ENCODE measurements at regions not wholly inside any gene's neighbourhood (a gene's known extent, or its start where the extent isn't known, plus 50 kb on each side); places are given as distances from the start of the nearest gene placed in this dataset.

DNA sequence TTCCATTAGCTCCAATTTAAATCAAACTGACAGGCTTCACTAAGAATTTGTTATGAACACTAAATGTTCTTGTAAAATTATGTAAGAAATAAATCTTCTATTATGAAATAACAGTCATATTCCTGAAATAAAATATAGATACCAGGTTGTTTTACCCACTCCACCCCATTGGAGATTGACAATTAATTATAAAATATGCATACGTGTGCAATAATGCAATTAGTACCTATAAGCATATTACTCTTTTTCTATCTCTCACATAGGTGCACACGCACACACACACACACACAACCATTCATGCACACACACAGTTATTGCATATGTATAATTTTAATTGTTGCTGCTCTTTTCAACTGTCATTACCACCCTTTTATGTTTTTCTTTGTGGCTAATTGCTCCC is 395.7 kb downstream of the SLITRK5 start:
- TF ChIP-seq POLR2AphosphoS5 (IDR thresholded peaks at IDR 0.05), result no peak
- TF ChIP-seq, protein P1, sequence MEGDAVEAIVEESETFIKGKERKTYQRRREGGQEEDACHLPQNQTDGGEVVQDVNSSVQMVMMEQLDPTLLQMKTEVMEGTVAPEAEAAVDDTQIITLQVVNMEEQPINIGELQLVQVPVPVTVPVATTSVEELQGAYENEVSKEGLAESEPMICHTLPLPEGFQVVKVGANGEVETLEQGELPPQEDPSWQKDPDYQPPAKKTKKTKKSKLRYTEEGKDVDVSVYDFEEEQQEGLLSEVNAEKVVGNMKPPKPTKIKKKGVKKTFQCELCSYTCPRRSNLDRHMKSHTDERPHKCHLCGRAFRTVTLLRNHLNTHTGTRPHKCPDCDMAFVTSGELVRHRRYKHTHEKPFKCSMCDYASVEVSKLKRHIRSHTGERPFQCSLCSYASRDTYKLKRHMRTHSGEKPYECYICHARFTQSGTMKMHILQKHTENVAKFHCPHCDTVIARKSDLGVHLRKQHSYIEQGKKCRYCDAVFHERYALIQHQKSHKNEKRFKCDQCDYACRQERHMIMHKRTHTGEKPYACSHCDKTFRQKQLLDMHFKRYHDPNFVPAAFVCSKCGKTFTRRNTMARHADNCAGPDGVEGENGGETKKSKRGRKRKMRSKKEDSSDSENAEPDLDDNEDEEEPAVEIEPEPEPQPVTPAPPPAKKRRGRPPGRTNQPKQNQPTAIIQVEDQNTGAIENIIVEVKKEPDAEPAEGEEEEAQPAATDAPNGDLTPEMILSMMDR (IDR thresholded peaks at IDR 0.05), result no peak
- no peak for TF ChIP-seq POLR2A (IDR thresholded peaks at IDR 0.05)
- no peak overlapping the region for H3K27ac ChIP-seq
- intact Hi-C loops (cut with DNase I), result no loop called here
- H3K9me3 ChIP-seq, result no peaks in the 10 kb centered on the region
- DNase-seq (ENCODE audit: low spot score), result no peak
- no peaks in the 10 kb centered on the region for H3K27me3 ChIP-seq (replicated peaks; ENCODE audit: insufficient read depth)
- H3K4me3 ChIP-seq, result no peak overlapping the region
- no peaks in the 10 kb centered on the region for H3K4me1 ChIP-seq (replicated peaks)
- WGBS, result 90% methylated on average over 2 of the region's 2 CpGs
- no peaks in the 10 kb centered on the region for H3K36me3 ChIP-seq

DNA sequence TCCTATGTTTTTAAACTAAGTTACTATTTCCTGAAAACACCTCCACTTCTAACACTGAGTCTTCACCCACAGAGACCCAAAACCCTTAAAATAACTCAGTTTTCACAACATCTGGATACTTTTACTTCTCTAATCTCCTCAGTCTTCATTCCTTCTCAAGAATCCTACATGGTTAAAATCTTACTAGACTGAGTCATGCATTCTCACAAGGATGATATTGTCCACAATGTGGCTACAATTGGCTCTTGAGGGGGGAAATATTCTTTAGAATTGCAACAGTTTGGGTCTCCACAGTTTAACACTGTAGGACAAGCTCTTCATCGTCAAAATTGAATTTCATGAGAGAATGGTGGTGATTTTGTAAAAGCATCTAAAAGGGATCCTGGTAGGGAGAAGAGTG is 397.1 kb downstream of the SLITRK5 start:
- H3K4me3 ChIP-seq, result no peak overlapping the region
- no peak overlapping the region for H3K27ac ChIP-seq
- no peak for DNase-seq (ENCODE audit: low spot score)
- TF ChIP-seq, protein P1 (IDR thresholded peaks at IDR 0.05), result no peak
- TF ChIP-seq POLR2A (IDR thresholded peaks at IDR 0.05) (no peak), POLR2AphosphoS5 (IDR thresholded peaks at IDR 0.05) (no peak)
- no peaks in the 10 kb centered on the region for H3K27me3 ChIP-seq (replicated peaks; ENCODE audit: insufficient read depth)
- H3K9me3 ChIP-seq, result no peaks in the 10 kb centered on the region
- intact Hi-C loops (cut with DNase I), result no loop called here
- 90% methylated on average over 1 of the region's 1 CpG for WGBS
- H3K36me3 ChIP-seq, result no peaks in the 10 kb centered on the region
- no peaks in the 10 kb centered on the region for H3K4me1 ChIP-seq (replicated peaks)

DNA sequence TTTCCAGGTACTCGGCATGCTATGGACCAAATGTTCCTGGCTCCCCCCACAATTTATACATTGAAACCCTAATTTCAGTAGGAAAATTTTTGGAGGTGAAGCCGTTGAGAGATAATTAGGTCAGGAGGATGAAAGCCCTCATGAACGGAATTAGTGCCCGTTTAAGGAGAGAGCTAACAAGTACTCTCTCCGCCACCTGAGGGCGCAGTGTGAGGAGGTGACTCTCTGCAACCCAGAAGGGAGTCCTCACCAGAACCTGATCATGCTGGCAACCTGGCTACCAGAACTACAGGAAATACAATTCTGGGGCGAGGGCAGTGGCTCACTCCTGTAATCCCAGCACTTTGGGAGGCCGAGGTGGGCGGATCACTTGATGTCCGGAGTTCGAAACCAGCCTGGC is 397.8 kb downstream of the SLITRK5 start:
- H3K27ac ChIP-seq, result no peak overlapping the region
- no peaks in the 10 kb centered on the region for H3K36me3 ChIP-seq
- no peak for DNase-seq (ENCODE audit: low spot score)
- H3K4me3 ChIP-seq, result no peak overlapping the region
- H3K9me3 ChIP-seq, result no peaks in the 10 kb centered on the region
- no peak for TF ChIP-seq POLR2A (IDR thresholded peaks at IDR 0.05)
- TF ChIP-seq, protein P1 (IDR thresholded peaks at IDR 0.05), result no peak
- no peak for TF ChIP-seq POLR2AphosphoS5 (IDR thresholded peaks at IDR 0.05)
- intact Hi-C loops (cut with DNase I), result no loop called here
- no peaks in the 10 kb centered on the region for H3K27me3 ChIP-seq (replicated peaks; ENCODE audit: insufficient read depth)
- no peaks in the 10 kb centered on the region for H3K4me1 ChIP-seq (replicated peaks)
- 88% methylated on average over 11 of the region's 11 CpGs for WGBS

DNA sequence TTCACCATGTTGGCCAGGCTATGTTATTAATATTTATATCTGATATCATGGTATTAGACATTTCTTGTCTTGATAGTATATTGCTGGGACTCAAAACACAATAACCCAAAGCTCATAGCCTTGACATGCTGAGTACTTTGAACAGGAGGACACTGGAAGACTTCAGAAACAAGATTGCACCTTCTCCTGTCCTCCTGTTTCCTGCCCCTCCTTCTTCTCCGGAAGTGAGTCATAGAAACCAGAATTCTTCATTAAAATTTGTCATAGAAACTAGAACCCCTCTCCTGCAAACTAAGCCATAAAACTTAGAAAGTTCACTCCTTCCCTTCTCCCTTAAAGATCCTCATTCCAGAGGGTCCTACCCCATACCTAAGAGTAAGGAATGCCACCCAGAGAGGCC is 400.2 kb downstream of the SLITRK5 start:
- Histone ChIP-seq H3K27ac (no peak overlapping the region), H3K36me3 (no peaks in the 10 kb centered on the region), H3K4me1 (replicated peaks) (no peaks in the 10 kb centered on the region), H3K4me3 (no peak overlapping the region), H3K27me3 (replicated peaks; ENCODE audit: insufficient read depth) (no peaks in the 10 kb centered on the region), H3K9me3 (no peaks in the 10 kb centered on the region)
- WGBS, result 83% methylated on average over 1 of the region's 1 CpG
- intact Hi-C loops (cut with DNase I), result no loop called here
- no peak for DNase-seq (ENCODE audit: low spot score)
- TF ChIP-seq, protein P1 (IDR thresholded peaks at IDR 0.05), result no peak
- TF ChIP-seq POLR2A (IDR thresholded peaks at IDR 0.05) (no peak), POLR2AphosphoS5 (IDR thresholded peaks at IDR 0.05) (no peak)

DNA sequence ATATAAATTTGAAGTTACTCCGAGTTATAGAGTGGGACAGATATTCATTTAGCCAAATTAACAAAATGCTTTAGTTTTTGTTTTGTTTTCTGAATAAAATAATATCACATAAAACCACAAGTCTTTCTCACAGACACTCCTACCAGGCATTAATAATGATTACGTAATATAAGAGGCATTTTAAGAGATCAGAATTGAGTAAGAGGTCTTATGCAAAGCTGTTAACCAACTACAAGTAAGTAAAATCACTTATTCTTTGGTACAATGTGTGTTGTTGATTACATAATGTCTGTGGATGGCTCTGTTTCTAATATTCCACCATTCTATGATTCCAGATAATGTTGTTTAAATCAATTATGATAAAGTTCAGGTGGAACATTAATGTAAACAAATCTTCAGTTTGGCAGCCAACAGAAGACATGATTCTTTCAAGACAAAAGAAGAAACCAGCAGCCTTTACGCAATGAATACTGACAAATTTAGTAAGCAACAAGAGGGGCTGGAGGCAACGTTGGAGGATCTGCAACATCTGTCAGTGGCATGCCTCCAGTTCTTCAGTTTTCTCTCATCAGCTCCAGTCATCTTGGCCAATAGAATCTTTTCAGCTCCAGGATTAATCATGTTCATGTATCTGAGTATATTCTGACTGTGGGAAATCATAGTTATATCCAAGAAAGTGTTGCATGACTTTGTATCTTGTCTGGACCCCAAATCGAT is 403.8 kb downstream of the SLITRK5 start:
- H3K9me3 ChIP-seq, result no peaks in the 10 kb centered on the region
- DNase-seq (ENCODE audit: low spot score), result no peak
- no peak overlapping the region for H3K27ac ChIP-seq
- H3K27me3 ChIP-seq (replicated peaks; ENCODE audit: insufficient read depth), result no peaks in the 10 kb centered on the region
- TF ChIP-seq, protein P1 (IDR thresholded peaks at IDR 0.05), result no peak
- TF ChIP-seq POLR2A (IDR thresholded peaks at IDR 0.05), result no peak
- no peak for TF ChIP-seq POLR2AphosphoS5 (IDR thresholded peaks at IDR 0.05)
- no peaks in the 10 kb centered on the region for H3K36me3 ChIP-seq
- intact Hi-C loops (cut with DNase I), result no loop called here
- 71% methylated on average over 5 of the region's 5 CpGs for WGBS
- no peak overlapping the region for H3K4me3 ChIP-seq
- H3K4me1 ChIP-seq (replicated peaks), result no peaks in the 10 kb centered on the region

Data from prostate gland (tissue), 2 donors.